Left lung (tissue), 4 donors: ENCODE measurements at regions not wholly inside any gene's neighbourhood (a gene's known extent, or its start where the extent isn't known, plus 50 kb on each side); places are given as distances from the start of the nearest gene placed in this dataset.

Experiments
- ATAC-seq: fragments of 200-7000 bp; cut with Tn5 transposase; one replicate; pipeline ENCODE4 v1.9.1; 2020; ENCODE audit warnings: moderate library complexity
- DNase-seq, 4 donors: peaks; one replicate each; pipeline ENCODE4 v3.0.0-alpha.2; 2013 to 2020
- H3K27ac ChIP-seq, 2 donors: fragments of 200-600 bp; sonication (generic) in 1 of 2; one replicate each; pipeline versions ENCODE4 v1.5.0 to v1.8.0; 2020 to 2021
- H3K27me3 ChIP-seq, 2 donors: fragments of 200-600 bp; sonication (generic) in 1 of 2; one replicate each; pipeline versions ENCODE4 v1.5.0 to v1.8.0; 2020 to 2021
- H3K36me3 ChIP-seq, 2 donors: fragments of 200-600 bp; sonication (generic) in 1 of 2; one replicate each; pipeline versions ENCODE4 v1.5.0 to v1.8.0; 2020 to 2021
- H3K4me1 ChIP-seq, 2 donors: fragments of 200-600 bp; one replicate each; pipeline ENCODE4 v1.8.0; 2021
- H3K4me3 ChIP-seq, 2 donors: fragments of 200-600 bp; sonication (generic) in 1 of 2; one replicate each; pipeline versions ENCODE4 v1.5.0 to v1.8.0; 2020 to 2021; ENCODE audit warnings: mild to moderate bottlenecking in 1 of 2
- H3K9me3 ChIP-seq, 2 donors: fragments of 200-600 bp; sonication (generic) in 1 of 2; one replicate each; pipeline versions ENCODE4 v1.5.0 to v1.8.0; 2020 to 2021
- intact Hi-C, 2 donors: fragments of 100-400 bp; cut with DNase I; formaldehyde crosslinking; loops; one replicate each; pipeline versions ENCODE4 v1.11.2 to v1.14.2; 2022
- TF ChIP-seq, protein P1 (sequence below), 2 donors: fragments of 200-600 bp; sonication (generic) in 1 of 2; IDR thresholded peaks; one replicate each; pipeline versions ENCODE4 v1.5.0 to v1.8.0; 2021; ENCODE audit warnings: antibody characterized with exemption in 2 of 2
- donor health status: DM: no; HTN: yes; CAD: no.
- donor health status: DM: no; HTN: no; CAD: no.

DNA sequence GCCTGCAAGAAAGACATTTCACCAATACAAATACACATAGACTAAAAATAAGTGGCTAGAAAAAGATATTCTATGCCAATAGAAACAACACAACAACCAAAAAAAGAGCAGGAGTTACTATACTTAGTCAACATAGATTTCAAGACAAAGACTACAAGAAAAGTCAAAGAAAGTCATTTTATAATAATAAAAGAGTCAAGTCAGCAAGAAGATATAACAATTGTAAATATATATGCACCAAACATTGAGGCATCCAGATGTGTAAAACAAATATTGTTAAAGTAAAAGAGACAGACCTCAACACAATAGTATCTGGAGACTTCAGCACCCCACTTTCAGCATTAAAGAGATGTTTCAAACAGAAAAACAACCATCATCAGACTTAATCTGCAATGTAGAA, 104.6 kb downstream of the AMY1C start:
- H3K4me1 ChIP-seq = no peaks in the 10 kb centered on the region
- TF ChIP-seq, protein P1, sequence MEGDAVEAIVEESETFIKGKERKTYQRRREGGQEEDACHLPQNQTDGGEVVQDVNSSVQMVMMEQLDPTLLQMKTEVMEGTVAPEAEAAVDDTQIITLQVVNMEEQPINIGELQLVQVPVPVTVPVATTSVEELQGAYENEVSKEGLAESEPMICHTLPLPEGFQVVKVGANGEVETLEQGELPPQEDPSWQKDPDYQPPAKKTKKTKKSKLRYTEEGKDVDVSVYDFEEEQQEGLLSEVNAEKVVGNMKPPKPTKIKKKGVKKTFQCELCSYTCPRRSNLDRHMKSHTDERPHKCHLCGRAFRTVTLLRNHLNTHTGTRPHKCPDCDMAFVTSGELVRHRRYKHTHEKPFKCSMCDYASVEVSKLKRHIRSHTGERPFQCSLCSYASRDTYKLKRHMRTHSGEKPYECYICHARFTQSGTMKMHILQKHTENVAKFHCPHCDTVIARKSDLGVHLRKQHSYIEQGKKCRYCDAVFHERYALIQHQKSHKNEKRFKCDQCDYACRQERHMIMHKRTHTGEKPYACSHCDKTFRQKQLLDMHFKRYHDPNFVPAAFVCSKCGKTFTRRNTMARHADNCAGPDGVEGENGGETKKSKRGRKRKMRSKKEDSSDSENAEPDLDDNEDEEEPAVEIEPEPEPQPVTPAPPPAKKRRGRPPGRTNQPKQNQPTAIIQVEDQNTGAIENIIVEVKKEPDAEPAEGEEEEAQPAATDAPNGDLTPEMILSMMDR (IDR thresholded peaks at IDR 0.05) = no peak
- peaks cover 0 to 44% of the 10 kb centered on the region in 2 donors for H3K9me3 ChIP-seq
- H3K27ac ChIP-seq = no peak overlapping the region
- no peaks in the 10 kb centered on the region for H3K36me3 ChIP-seq
- intact Hi-C loops = no loop called here
- DNase-seq = no peak
- no peaks in the 10 kb centered on the region for H3K27me3 ChIP-seq
- no peak for ATAC-seq
- no peak overlapping the region for H3K4me3 ChIP-seq

DNA sequence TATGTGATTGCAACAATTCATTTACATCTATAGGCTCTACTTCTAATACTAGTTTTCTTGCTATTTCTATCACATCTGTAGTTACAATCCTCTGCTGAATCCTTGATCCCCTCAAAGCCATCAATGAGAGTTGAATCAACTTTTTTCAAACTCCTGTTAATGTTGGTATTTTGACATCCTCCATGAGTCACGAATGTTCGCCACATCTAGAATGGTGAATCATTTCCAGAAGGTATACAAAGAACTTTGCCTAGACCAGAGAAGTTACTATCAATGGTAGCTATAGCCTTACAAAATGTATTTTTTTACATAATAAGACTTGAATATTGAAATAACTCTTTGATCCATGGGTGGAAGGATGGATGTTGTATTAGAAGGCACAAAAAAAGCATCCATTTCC, 110.0 kb downstream of the AMY1C start:
- no peaks in the 10 kb centered on the region for H3K4me1 ChIP-seq
- DNase-seq (no peak), ATAC-seq (no peak)
- no peak overlapping the region for H3K4me3 ChIP-seq
- H3K27ac ChIP-seq = no peak overlapping the region
- peaks cover 0 to 20% of the 10 kb centered on the region in 2 donors for H3K9me3 ChIP-seq
- intact Hi-C loops = no loop called here
- TF ChIP-seq, protein P1 (IDR thresholded peaks at IDR 0.05) = no peak
- H3K27me3 ChIP-seq = no peaks in the 10 kb centered on the region
- H3K36me3 ChIP-seq = no peaks in the 10 kb centered on the region

DNA sequence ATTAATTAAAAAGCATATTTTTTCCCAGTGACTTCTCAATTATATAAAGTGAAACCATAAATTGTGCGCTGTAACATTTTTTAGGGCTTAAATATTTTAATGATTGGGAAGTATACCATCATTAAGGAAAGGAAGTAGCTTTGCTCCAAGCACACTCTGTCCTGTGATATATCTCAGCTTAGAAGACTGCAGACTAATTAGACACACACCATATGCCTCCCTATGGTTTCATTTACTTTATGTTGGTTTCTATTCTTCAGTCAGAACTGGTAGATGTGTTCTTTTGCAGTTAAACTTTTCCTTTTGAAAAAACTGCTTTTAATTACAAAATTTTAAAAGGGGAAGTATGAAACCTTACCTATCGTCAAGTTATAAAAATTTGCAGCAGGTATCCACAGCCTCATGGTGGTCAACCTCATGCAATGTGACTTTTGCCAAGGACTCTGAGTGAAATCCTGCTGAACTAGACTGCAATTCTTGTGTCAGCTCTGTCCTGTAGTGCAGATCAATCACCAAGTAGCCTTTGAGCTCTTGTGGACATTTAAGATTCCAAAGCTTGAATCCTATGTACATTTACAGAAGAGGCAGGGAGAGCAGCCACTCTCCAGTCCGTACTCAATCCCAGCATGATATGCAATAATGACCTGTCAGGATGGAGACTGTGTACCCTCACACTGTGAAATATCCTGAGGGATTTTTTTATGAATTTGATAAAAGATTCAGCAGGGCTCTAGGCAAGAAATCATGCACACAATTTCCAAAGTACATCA, 149.1 kb downstream of the AMY1C start:
- DNase-seq (no peak), ATAC-seq (no peak)
- no peaks in the 10 kb centered on the region for H3K4me1 ChIP-seq
- TF ChIP-seq, protein P1 (IDR thresholded peaks at IDR 0.05) = no peak
- no peaks in the 10 kb centered on the region for H3K9me3 ChIP-seq
- H3K36me3 ChIP-seq = no peaks in the 10 kb centered on the region
- no peak overlapping the region for H3K27ac ChIP-seq
- H3K27me3 ChIP-seq = no peaks in the 10 kb centered on the region
- no peak overlapping the region for H3K4me3 ChIP-seq
- intact Hi-C loops = no loop called here

DNA sequence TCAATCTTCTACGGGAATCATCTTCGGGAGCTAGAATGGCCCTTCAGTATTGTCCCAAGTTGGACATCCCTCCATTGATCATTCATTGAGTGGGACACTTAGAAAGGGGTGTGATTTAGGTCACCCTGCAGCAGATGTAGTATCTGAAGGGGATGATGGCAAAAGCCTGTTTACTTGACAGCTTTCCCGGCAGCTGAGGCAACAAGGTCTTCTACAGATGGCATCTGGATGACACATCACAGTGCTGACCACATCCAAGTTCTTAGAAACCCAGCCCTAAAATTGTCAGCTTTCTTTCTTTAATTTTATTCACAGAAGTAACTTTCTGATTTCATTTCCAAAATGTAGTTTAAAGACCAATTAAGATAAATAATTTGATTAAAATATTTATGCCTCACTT, 150.3 kb downstream of the AMY1C start:
- intact Hi-C loops = no loop called here

DNA sequence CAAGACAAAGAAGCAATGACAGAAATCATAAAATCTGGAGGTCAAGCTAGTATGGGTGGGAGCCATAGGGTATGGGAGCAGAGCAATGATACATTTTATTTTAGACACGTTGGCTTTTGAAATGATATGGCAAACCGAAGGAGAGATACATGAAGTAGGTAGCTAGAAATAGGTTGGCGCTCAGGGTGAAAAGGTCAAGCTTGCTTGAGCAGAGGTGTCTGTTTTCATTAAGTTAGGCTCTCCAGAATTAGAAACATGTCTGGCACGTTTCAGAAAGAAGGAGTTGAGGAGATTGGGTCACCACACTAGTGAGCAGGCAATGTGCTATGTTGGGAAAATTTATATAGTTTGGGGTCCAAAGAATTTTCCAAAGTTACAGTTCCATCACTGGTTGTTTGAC, 151.4 kb downstream of the AMY1C start:
- no peaks in the 10 kb centered on the region for H3K9me3 ChIP-seq
- H3K4me3 ChIP-seq = no peak overlapping the region
- H3K27ac ChIP-seq = no peak overlapping the region
- no peaks in the 10 kb centered on the region for H3K4me1 ChIP-seq
- no peak for DNase-seq
- intact Hi-C loops = no loop called here
- TF ChIP-seq, protein P1 (IDR thresholded peaks at IDR 0.05) = no peak
- no peaks in the 10 kb centered on the region for H3K36me3 ChIP-seq
- ATAC-seq = no peak
- no peaks in the 10 kb centered on the region for H3K27me3 ChIP-seq

More for the DNA sequence above, 150.3 kb downstream of the AMY1C start:
- no peak overlapping the region for H3K27ac ChIP-seq
- no peaks in the 10 kb centered on the region for H3K4me1 ChIP-seq
- no peaks in the 10 kb centered on the region for H3K9me3 ChIP-seq
- TF ChIP-seq, protein P1 (IDR thresholded peaks at IDR 0.05) = no peak
- DNase-seq (no peak), ATAC-seq (no peak)
- H3K36me3 ChIP-seq = no peaks in the 10 kb centered on the region
- no peaks in the 10 kb centered on the region for H3K27me3 ChIP-seq
- no peak overlapping the region for H3K4me3 ChIP-seq
